DND-41 (cell line): ENCODE measurements at regions not wholly inside any gene's neighbourhood (a gene's known extent, or its start where the extent isn't known, plus 50 kb on each side); places are given as distances from the start of the nearest gene placed in this dataset.

Experiments
- CTCF ChIP-seq: IDR thresholded peaks from 2 replicates; pipeline ENCODE4 v1.5.1; 2012; ENCODE audit warnings: borderline replicate concordance, low read length, moderate library complexity, mild to moderate bottlenecking; ENCODE audit not compliant: poor library complexity, severe bottlenecking; ENCODE audit errors: extremely low read depth
- EZH2 ChIP-seq: IDR thresholded peaks from 3 replicates; pipeline ENCODE4 v1.6.1; 2012; ENCODE audit warnings: borderline replicate concordance, low read depth, mild to moderate bottlenecking, moderate library complexity, low read length, inconsistent platforms; ENCODE audit not compliant: severe bottlenecking

- TF ChIP-seq CTCF (no peak), EZH2 (no peak)
These were observed 121.9 kb upstream of the STAC start for GRCh38 chr3:36258421-36258820.
